Endothelial cell of umbilical vein (primary cell): ENCODE measurements at regions not wholly inside any gene's neighbourhood (a gene's known extent, or its start where the extent isn't known, plus 50 kb on each side); places are given as distances from the start of the nearest gene placed in this dataset.

Experiments
- BruUV-seq: library from RNA; stranded (reverse); fragments of 400-500 nt; replicated peaks from 2 replicates; lab custom pipeline; 2021; lab: Mats Ljungman, UMichigan
- CTCF ChIA-PET: fragments of 300-600, 350-600 bp; sonication (Branson Sonifier 250); formaldehyde crosslinking; loops from one replicate; lab custom pipeline; 2021; ENCODE audit warnings: antibody characterized with exemption, inconsistent platforms; lab: Charles Lee
- POLR2A ChIA-PET: fragments of 300-600, 350-600 bp; sonication (Branson Sonifier 250); formaldehyde crosslinking; loops from one replicate; lab custom pipeline; 2021; ENCODE audit warnings: antibody characterized with exemption, inconsistent platforms; lab: Charles Lee
- DNase-seq: peaks from one replicate; pipeline ENCODE4 v3.0.0-alpha.2; 2011; ENCODE audit warnings: low read depth, low spot score
- FAIRE-seq: peaks from 2 replicates; lab custom pipeline; 2011; peaks lifted over from hg19 to GRCh38; lab: Jason Lieb, UNC
- H2AFZ ChIP-seq: 2 replicates; pipeline ENCODE4 v1.6.0; 2012; ENCODE audit warnings: low read depth, low read length, control low read depth, inconsistent platforms
- H3K27ac ChIP-seq: 2 replicates; pipeline ENCODE4 v1.5.1; 2011; ENCODE audit warnings: low read depth, mild to moderate bottlenecking, control low read depth, low read length, moderate library complexity; ENCODE audit not compliant: insufficient read depth
- H3K27me3 ChIP-seq, 2 experiments: 2 replicates each; pipeline versions ENCODE4 v1.6.0 to v1.6.1; 2011; ENCODE audit warnings: low read length in 2 of 2, mixed read lengths in 1 of 2; ENCODE audit not compliant: control insufficient read depth in 2 of 2, insufficient read depth in 2 of 2
- H3K36me3 ChIP-seq, 2 experiments: 2 replicates in 1 of 2; 3 replicates in 1 of 2; pipeline ENCODE4 v1.5.1; 2011; ENCODE audit warnings: low read length in 2 of 2, mild to moderate bottlenecking in 1 of 2, moderate library complexity in 1 of 2; ENCODE audit not compliant: control insufficient read depth in 2 of 2, insufficient read depth in 2 of 2; ENCODE audit errors: extremely low read depth in 1 of 2
- H3K4me1 ChIP-seq: 3 replicates; pipeline ENCODE4 v1.5.1; 2011; ENCODE audit warnings: mild to moderate bottlenecking, low read length; ENCODE audit not compliant: control insufficient read depth, insufficient read depth; ENCODE audit errors: extremely low read depth
- H3K4me2 ChIP-seq: 2 replicates; pipeline ENCODE4 v1.6.1; 2011; ENCODE audit warnings: low read length, control low read depth, mixed read lengths; ENCODE audit not compliant: insufficient read depth
- H3K4me3 ChIP-seq, 3 experiments: fragments of 200-600 bp in 1 of 3; sonication (generic), shearing (Covaris generic) in 1 of 3; replicated peaks in 1 of 3; 2 replicates each; pipeline ENCODE4 v1.5.1; 2011 to 2016; ENCODE audit warnings: control low read depth in 3 of 3, low read length in 3 of 3, mild to moderate bottlenecking in 2 of 3, inconsistent platforms in 1 of 3, low read depth in 1 of 3, moderate library complexity in 1 of 3; ENCODE audit not compliant: insufficient read depth in 1 of 3
- H3K79me2 ChIP-seq: 2 replicates; pipeline ENCODE4 v1.6.0; 2012; ENCODE audit warnings: low read length, inconsistent platforms; ENCODE audit not compliant: control insufficient read depth, insufficient read depth
- H3K9ac ChIP-seq: replicated peaks from 2 replicates; pipeline ENCODE3; 2011; ENCODE audit warnings: low read length, control low read depth; ENCODE audit not compliant: insufficient read depth; ENCODE audit errors: extremely low read depth
- H3K9me1 ChIP-seq: replicated peaks from 3 replicates; pipeline ENCODE4 v1.6.0; 2011; ENCODE audit warnings: mild to moderate bottlenecking, low read length; ENCODE audit not compliant: control insufficient read depth, insufficient read depth; ENCODE audit errors: extremely low read depth
- H3K9me3 ChIP-seq: replicated peaks from 2 replicates; pipeline ENCODE4 v1.5.1; 2012; ENCODE audit warnings: low read length, inconsistent platforms; ENCODE audit not compliant: control insufficient read depth, insufficient read depth
- H4K20me1 ChIP-seq: replicated peaks from 2 replicates; pipeline ENCODE3; 2011; ENCODE audit warnings: mild to moderate bottlenecking, low read length; ENCODE audit not compliant: control insufficient read depth, insufficient read depth; ENCODE audit errors: extremely low read depth
- EZH2 ChIP-seq: IDR thresholded peaks from 2 replicates; pipeline ENCODE4 v1.6.1; 2012; ENCODE audit warnings: borderline replicate concordance, low read depth, mild to moderate bottlenecking, moderate library complexity, low read length, inconsistent platforms; ENCODE audit not compliant: severe bottlenecking
- FOS ChIP-seq: IDR thresholded peaks from 2 replicates; pipeline ENCODE4 v1.6.1; 2011; ENCODE audit warnings: mild to moderate bottlenecking, low read length, moderate library complexity, borderline replicate concordance; ENCODE audit not compliant: insufficient read depth
- GATA2 ChIP-seq: IDR thresholded peaks from 2 replicates; pipeline ENCODE4 v1.7.0; 2011; ENCODE audit warnings: low read depth, mild to moderate bottlenecking, moderate library complexity, mixed read lengths, low read length; ENCODE audit not compliant: insufficient read length, insufficient read depth
- JUN ChIP-seq: IDR thresholded peaks from 2 replicates; pipeline ENCODE4 v1.6.1; 2011; ENCODE audit warnings: borderline replicate concordance, low read depth; ENCODE audit not compliant: insufficient read length, insufficient read depth
- MYC ChIP-seq: IDR thresholded peaks from one replicate; pipeline ENCODE4 v1.6.1; 2011; ENCODE audit warnings: mild to moderate bottlenecking, low read depth, low read length
- POLR2A ChIP-seq: IDR thresholded peaks from 2 replicates; pipeline ENCODE4 v1.6.1; 2012; ENCODE audit warnings: low read depth, mild to moderate bottlenecking, control low read depth, low read length
- POLR2AphosphoS5 ChIP-seq: IDR thresholded peaks from 2 replicates; pipeline ENCODE4 v1.6.1; 2012; ENCODE audit warnings: low read depth, mild to moderate bottlenecking, control low read depth, low read length, moderate library complexity; ENCODE audit not compliant: insufficient read depth
- dilution Hi-C: fragments of 300-500 bp; cut with MboI; formaldehyde crosslinking; loops from one replicate; pipeline ENCODE4 v1.15.0; 2019; ENCODE audit warnings: low sequenced_read_pairs; ENCODE audit not compliant: extremely low pct_ligation_motif_present
- intact Hi-C: fragments of 100-400 bp; cut with micrococcal nuclease; formaldehyde crosslinking; loops from one replicate; pipeline ENCODE4 v1.10.0; 2022
- TF ChIP-seq, protein P1 (sequence below): IDR thresholded peaks from 2 replicates; pipeline ENCODE4 v1.6.1; 2011; ENCODE audit not compliant: insufficient read depth, insufficient read length
- TF ChIP-seq, protein P2 (sequence below), 2 donors: IDR thresholded peaks; 1 replicate in 1 of 2; 2 replicates in 1 of 2; pipeline ENCODE4 v1.5.1; 2011; ENCODE audit warnings: low read length in 2 of 2, mild to moderate bottlenecking in 2 of 2, moderate library complexity in 2 of 2, control low read depth in 1 of 2, inconsistent platforms in 1 of 2, low read depth in 1 of 2; ENCODE audit not compliant: insufficient read depth in 1 of 2; ENCODE audit errors: extremely low read depth in 1 of 2

DNA sequence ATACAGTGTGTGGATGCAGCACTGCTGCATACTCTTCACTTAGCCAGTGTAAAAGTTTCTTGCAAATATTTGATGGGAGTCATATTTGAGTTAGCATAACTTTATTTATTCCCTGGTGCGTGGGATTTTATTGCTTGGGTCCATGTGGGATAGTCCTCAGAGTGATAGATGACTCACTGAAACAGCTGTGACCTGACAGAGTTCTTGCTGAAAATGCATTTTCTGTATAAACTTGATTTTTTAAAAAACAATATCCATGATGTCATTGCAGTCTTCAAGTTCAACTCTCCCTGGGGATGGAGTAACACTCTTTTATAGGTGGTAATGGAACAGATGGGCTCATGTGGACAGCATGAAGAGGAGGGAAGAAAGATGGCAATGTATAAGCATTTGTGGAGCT lies 310.0 kb downstream of the PPP1R3A start:
- no peak for FAIRE-seq
- no peaks in the 10 kb centered on the region for H3K4me1 ChIP-seq
- intact Hi-C loops (no loop called here), dilution Hi-C loops (no loop called here)
- no peak overlapping the region for H3K27ac ChIP-seq
- H3K9ac ChIP-seq, result no peak overlapping the region
- no TSS peak for BruUV-seq
- H2AFZ ChIP-seq, result no peak overlapping the region
- H3K4me3 ChIP-seq, result no peak overlapping the region
- no peaks in the 10 kb centered on the region for H3K27me3 ChIP-seq
- TF ChIP-seq POLR2AphosphoS5, result no peak
- TF ChIP-seq JUN, result no peak
- no peak for TF ChIP-seq POLR2A
- TF ChIP-seq, protein P1, sequence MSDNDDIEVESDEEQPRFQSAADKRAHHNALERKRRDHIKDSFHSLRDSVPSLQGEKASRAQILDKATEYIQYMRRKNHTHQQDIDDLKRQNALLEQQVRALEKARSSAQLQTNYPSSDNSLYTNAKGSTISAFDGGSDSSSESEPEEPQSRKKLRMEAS, result no peak
- TF ChIP-seq EZH2, result no peak
- TF ChIP-seq, protein P2, sequence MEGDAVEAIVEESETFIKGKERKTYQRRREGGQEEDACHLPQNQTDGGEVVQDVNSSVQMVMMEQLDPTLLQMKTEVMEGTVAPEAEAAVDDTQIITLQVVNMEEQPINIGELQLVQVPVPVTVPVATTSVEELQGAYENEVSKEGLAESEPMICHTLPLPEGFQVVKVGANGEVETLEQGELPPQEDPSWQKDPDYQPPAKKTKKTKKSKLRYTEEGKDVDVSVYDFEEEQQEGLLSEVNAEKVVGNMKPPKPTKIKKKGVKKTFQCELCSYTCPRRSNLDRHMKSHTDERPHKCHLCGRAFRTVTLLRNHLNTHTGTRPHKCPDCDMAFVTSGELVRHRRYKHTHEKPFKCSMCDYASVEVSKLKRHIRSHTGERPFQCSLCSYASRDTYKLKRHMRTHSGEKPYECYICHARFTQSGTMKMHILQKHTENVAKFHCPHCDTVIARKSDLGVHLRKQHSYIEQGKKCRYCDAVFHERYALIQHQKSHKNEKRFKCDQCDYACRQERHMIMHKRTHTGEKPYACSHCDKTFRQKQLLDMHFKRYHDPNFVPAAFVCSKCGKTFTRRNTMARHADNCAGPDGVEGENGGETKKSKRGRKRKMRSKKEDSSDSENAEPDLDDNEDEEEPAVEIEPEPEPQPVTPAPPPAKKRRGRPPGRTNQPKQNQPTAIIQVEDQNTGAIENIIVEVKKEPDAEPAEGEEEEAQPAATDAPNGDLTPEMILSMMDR (IDR thresholded peaks at IDR 0.05; ENCODE audit: extremely low read depth in 1 of 2, insufficient read depth in 1 of 2, low read depth in 1 of 2, low read length in 2 of 2), result no peak
- no peak for TF ChIP-seq GATA2
- no peak for TF ChIP-seq MYC
- TF ChIP-seq FOS, result no peak
- ChIA-PET CTCF (no interaction called here), POLR2A (no interaction called here)
- H3K4me2 ChIP-seq, result no peak overlapping the region
- no peaks in the 10 kb centered on the region for H4K20me1 ChIP-seq
- no peak for DNase-seq
- H3K79me2 ChIP-seq, result no peaks in the 10 kb centered on the region
- no peaks in the 10 kb centered on the region for H3K9me1 ChIP-seq
- H3K9me3 ChIP-seq, result no peaks in the 10 kb centered on the region
- no peaks in the 10 kb centered on the region for H3K36me3 ChIP-seq
